ENCODE measurements at regions not wholly inside any gene's neighbourhood (a gene's known extent, or its start where the extent isn't known, plus 50 kb on each side); places are given as distances from the start of the nearest gene placed in this dataset.

GRCh38 chr14:71362920-71363584, 455.8 kb downstream of the PCNX1 start:
- Histone ChIP-seq H3K36me3 (ENCODE audit: insufficient read depth) (no peaks in the 10 kb centered on the region), H3K27ac (no peak overlapping the region), H3K4me2 (no peak overlapping the region), H3K4me3 (IDR thresholded peaks at IDR 0.05; ENCODE audit: insufficient read depth, low read depth, low read length) (no peak overlapping the region), H2AFZ (ENCODE audit: low read depth) (no peak overlapping the region), H3K4me1 (ENCODE audit: low read depth, poor library complexity, severe bottlenecking) (peaks cover 15% of the 10 kb centered on the region), H3K79me2 (ENCODE audit: insufficient read depth, low read depth) (no peaks in the 10 kb centered on the region), H4K20me1 (ENCODE audit: insufficient read depth) (no peaks in the 10 kb centered on the region), H3K27me3 (ENCODE audit: insufficient read depth, low read depth) (no peaks in the 10 kb centered on the region), H3K9ac (no peak overlapping the region)
- no peak for TF ChIP-seq CTCF (conservative IDR thresholded peaks at IDR 0.05; ENCODE audit: low read depth, low read length)

GRCh38 chr14:71363946-71364925, 457.0 kb downstream of the PCNX1 start:
- H3K27ac ChIP-seq: no peak overlapping the region
- H3K79me2 ChIP-seq (ENCODE audit: insufficient read depth, low read depth): no peaks in the 10 kb centered on the region
- no peak overlapping the region for H3K9ac ChIP-seq
- H3K4me3 ChIP-seq (IDR thresholded peaks at IDR 0.05; ENCODE audit: insufficient read depth, low read depth, low read length): no peak overlapping the region
- no peaks in the 10 kb centered on the region for H3K27me3 ChIP-seq (ENCODE audit: insufficient read depth, low read depth)
- no peak overlapping the region for H3K4me2 ChIP-seq
- no peaks in the 10 kb centered on the region for H3K36me3 ChIP-seq (ENCODE audit: insufficient read depth)
- H3K4me1 ChIP-seq (ENCODE audit: low read depth, poor library complexity, severe bottlenecking): peaks cover 15% of the 10 kb centered on the region
- no peaks in the 10 kb centered on the region for H4K20me1 ChIP-seq (ENCODE audit: insufficient read depth)
- TF ChIP-seq CTCF (conservative IDR thresholded peaks at IDR 0.05; ENCODE audit: low read depth, low read length): no peak
- H2AFZ ChIP-seq (ENCODE audit: low read depth): no peak overlapping the region

- TF ChIP-seq CTCF (conservative IDR thresholded peaks at IDR 0.05; ENCODE audit: low read depth, low read length): no peak
- no peak overlapping the region for H3K4me2 ChIP-seq
Measured at GRCh38 chr14:71365361-71365760, 458.1 kb downstream of the PCNX1 start.

GRCh38 chr14:71366861-71367260, 459.6 kb downstream of the PCNX1 start:
- H3K4me3 ChIP-seq (IDR thresholded peaks at IDR 0.05; ENCODE audit: insufficient read depth, low read depth, low read length): no peak overlapping the region
- no peak overlapping the region for H2AFZ ChIP-seq (ENCODE audit: low read depth)
- H3K4me1 ChIP-seq (ENCODE audit: low read depth, poor library complexity, severe bottlenecking): peaks cover 23% of the 10 kb centered on the region
- no peak overlapping the region for H3K27ac ChIP-seq
- H3K27me3 ChIP-seq (ENCODE audit: insufficient read depth, low read depth): no peaks in the 10 kb centered on the region
- no peak overlapping the region for H3K9ac ChIP-seq
- H3K36me3 ChIP-seq (ENCODE audit: insufficient read depth): no peaks in the 10 kb centered on the region
- H3K4me2 ChIP-seq: no peak overlapping the region
- TF ChIP-seq CTCF (conservative IDR thresholded peaks at IDR 0.05; ENCODE audit: low read depth, low read length): no peak
- H4K20me1 ChIP-seq (ENCODE audit: insufficient read depth): no peaks in the 10 kb centered on the region
- no peaks in the 10 kb centered on the region for H3K79me2 ChIP-seq (ENCODE audit: insufficient read depth, low read depth)

More at GRCh38 chr14:71365361-71365760, 458.1 kb downstream of the PCNX1 start:
- Histone ChIP-seq H3K36me3 (ENCODE audit: insufficient read depth) (no peaks in the 10 kb centered on the region), H2AFZ (ENCODE audit: low read depth) (no peak overlapping the region), H3K9ac (no peak overlapping the region), H3K79me2 (ENCODE audit: insufficient read depth, low read depth) (no peaks in the 10 kb centered on the region), H4K20me1 (ENCODE audit: insufficient read depth) (no peaks in the 10 kb centered on the region), H3K27ac (no peak overlapping the region), H3K4me1 (ENCODE audit: low read depth, poor library complexity, severe bottlenecking) (peaks cover 16% of the 10 kb centered on the region), H3K4me3 (IDR thresholded peaks at IDR 0.05; ENCODE audit: insufficient read depth, low read depth, low read length) (no peak overlapping the region), H3K27me3 (ENCODE audit: insufficient read depth, low read depth) (no peaks in the 10 kb centered on the region)
